ENCODE measurements at regions not wholly inside any gene's neighbourhood (a gene's known extent, or its start where the extent isn't known, plus 50 kb on each side); places are given as distances from the start of the nearest gene placed in this dataset.
"Not testable (repeated sequence)": the region's sequence is repeated elsewhere in the genome, so short reads cannot be mapped to it uniquely, and the experiment has no call there.

GRCh38 chr1:196366-196765 is 255.1 kb downstream of the OR4F29 start:
- DNase-seq (ENCODE audit: low read depth): not testable (repeated sequence)

GRCh38 chr1:191296-192049 is 260.0 kb downstream of the OR4F29 start:
- not testable (repeated sequence) for DNase-seq (ENCODE audit: low read depth)

- DNase-seq (ENCODE audit: low read depth): not testable (repeated sequence)
These were observed 260.8 kb downstream of the OR4F29 start for GRCh38 chr1:190678-191077.

GRCh38 chr1:189915-190314 is 261.6 kb downstream of the OR4F29 start:
- not testable (repeated sequence) for DNase-seq (ENCODE audit: low read depth)

- DNase-seq (ENCODE audit: low read depth): not testable (repeated sequence)
These were observed 262.2 kb downstream of the OR4F29 start for GRCh38 chr1:189270-189669.

- not testable (repeated sequence) for DNase-seq (ENCODE audit: low read depth)
These were observed 264.2 kb downstream of the OR4F29 start for GRCh38 chr1:187298-187697.

- DNase-seq (ENCODE audit: low read depth): not testable (repeated sequence)
These were observed 264.8 kb downstream of the OR4F29 start for GRCh38 chr1:186691-187131.

- not testable (repeated sequence) for DNase-seq (ENCODE audit: low read depth)
These were observed 265.3 kb downstream of the OR4F29 start for GRCh38 chr1:186223-186622.

GRCh38 chr1:185526-185925 is 266.0 kb downstream of the OR4F29 start:
- DNase-seq (ENCODE audit: low read depth): not testable (repeated sequence)

- not testable (repeated sequence) for DNase-seq (ENCODE audit: low read depth)
These were observed 267.2 kb downstream of the OR4F29 start for GRCh38 chr1:184336-184686.

GRCh38 chr1:183620-184335 is 267.7 kb downstream of the OR4F29 start:
- not testable (repeated sequence) for DNase-seq (ENCODE audit: low read depth)

- DNase-seq (ENCODE audit: low read depth): not testable (repeated sequence)
These were observed 268.4 kb downstream of the OR4F29 start for GRCh38 chr1:183081-183480.

- not testable (repeated sequence) for DNase-seq (ENCODE audit: low read depth)
These were observed 268.8 kb downstream of the OR4F29 start for GRCh38 chr1:182631-183030.

GRCh38 chr1:181247-182216 is 269.9 kb downstream of the OR4F29 start:
- peak; percentile 19 for DNase-seq (ENCODE audit: low read depth)

- not testable (repeated sequence) for DNase-seq (ENCODE audit: low read depth)
These were observed 270.7 kb downstream of the OR4F29 start for GRCh38 chr1:180749-181205.

GRCh38 chr1:138842-139241 is 312.6 kb downstream of the OR4F29 start:
- not testable (repeated sequence) for DNase-seq (ENCODE audit: low read depth)

- DNase-seq (ENCODE audit: low read depth): not testable (repeated sequence)
These were observed 313.8 kb downstream of the OR4F29 start for GRCh38 chr1:137664-138063.

GRCh38 chr1:136344-136932 is 315.0 kb downstream of the OR4F29 start:
- not testable (repeated sequence) for DNase-seq (ENCODE audit: low read depth)

GRCh38 chr1:134936-135335 is 316.5 kb downstream of the OR4F29 start:
- DNase-seq (ENCODE audit: low read depth): not testable (repeated sequence)

- DNase-seq (ENCODE audit: low read depth): not testable (repeated sequence)
These were observed 333.0 kb downstream of the OR4F29 start for GRCh38 chr1:118440-118839.

- not testable (repeated sequence) for DNase-seq (ENCODE audit: low read depth)
These were observed 335.9 kb downstream of the OR4F29 start for GRCh38 chr1:115534-115933.
